ENCODE measurements at regions not wholly inside any gene's neighbourhood (a gene's known extent, or its start where the extent isn't known, plus 50 kb on each side); places are given as distances from the start of the nearest gene placed in this dataset.

DNA sequence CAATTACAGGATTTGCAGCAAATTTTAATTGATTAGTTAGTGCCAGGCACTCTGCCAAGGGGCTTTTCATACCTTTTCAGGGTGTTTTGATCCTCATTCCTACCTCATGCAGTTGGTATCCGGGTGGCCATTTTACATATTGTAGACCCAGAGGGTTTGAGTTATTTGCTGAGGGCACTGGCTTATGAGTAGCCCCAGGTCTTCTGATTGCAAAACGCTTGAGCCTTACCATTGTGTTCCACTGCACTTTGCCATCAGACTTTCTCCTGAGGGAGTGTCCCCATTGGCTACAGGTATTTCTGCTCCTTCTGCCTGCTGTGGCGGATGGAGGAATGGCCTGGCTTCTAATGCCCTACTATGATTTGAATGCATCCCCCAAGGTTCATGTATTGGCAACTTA lies 257.8 kb upstream of the CRY1 start:
- in situ Hi-C loops (cut with MboI; ENCODE audit: low pct_unique_long_range_greater_than_20kb in 2 of 9, low sequenced_read_pairs in 9 of 9, unreplicated experiment in 9 of 9), result no loop called here
- Histone ChIP-seq H3K4me1 (replicated peaks in 1 of 2) (no peaks in the 10 kb centered on the region), H3K4me3 (no peak overlapping the region), H3K27ac (no peak overlapping the region)
- ATAC-seq (replicated peaks in 6 of 8), result no peak
- 68 to 89% (median 83%) methylated on average over 1 to 3 of the region's 3 CpGs; no CpG with 5 or more reads in 4 of the 10 experiments for WGBS, 10 experiments

DNA sequence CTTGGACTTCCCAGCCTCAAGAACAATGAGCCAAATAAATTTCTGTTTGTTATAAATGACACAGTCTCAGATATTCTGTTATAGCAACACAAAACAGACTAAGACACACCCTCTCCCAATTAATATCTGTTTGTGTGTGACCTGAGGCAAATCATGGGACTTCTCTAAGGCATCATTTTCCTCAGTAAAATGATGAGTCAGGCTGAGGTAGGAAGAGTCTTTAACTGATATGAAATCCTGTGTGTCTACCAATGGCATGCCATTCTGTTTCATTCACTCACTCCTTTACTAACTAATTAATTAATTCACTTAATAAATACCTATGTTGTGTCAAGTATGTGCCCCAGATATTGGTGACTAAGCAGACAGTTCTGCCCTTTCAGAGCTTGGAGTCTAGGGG lies 258.4 kb upstream of the CRY1 start:
- peak in 2 of 8 experiments; percentile 28 to 74 for ATAC-seq (replicated peaks in 6 of 8)
- Histone ChIP-seq H3K4me3 (no peak overlapping the region), H3K4me1 (replicated peaks in 1 of 2) (no peaks in the 10 kb centered on the region), H3K27ac (no peak overlapping the region)
- in situ Hi-C loops (cut with MboI; ENCODE audit: low pct_unique_long_range_greater_than_20kb in 2 of 9, low sequenced_read_pairs in 9 of 9, unreplicated experiment in 9 of 9), result no loop called here

DNA sequence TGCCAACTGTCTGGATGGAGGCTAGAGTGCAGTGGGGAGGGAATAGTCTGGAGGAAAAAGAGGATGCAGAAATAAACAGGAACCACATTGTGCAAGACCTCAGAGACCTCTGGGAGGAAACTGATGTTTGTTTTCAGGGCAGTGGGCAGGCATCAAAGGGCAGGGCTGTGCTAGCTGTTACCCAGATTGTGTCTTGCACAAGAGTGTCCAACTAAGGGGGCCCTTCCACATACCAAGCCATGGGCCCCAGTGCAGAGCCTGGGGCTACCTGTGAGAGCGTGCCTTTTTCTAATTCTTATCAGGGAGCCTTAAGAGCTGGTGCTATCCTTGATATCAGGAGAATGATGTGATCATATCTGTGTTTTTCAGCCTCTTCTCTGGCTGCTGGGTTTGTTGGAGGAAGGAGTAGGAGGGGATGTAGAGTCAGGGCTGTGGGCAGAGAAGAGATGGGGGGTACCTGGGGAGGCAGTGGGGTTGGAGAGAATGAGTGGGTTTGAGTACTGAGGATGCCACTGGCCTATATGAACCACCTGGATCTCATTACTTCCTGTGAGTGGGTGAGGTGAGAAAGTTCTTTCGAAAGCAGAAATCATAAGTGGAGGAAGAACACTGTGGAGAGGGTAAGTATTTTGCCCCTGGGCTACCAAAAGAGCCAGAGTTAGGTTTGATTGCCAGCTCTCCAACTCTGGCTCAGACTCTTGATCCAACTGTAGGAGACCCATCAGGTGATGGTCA lies 259.2 kb upstream of the CRY1 start:
- Histone ChIP-seq H3K4me1 (replicated peaks in 1 of 2) (no peaks in the 10 kb centered on the region), H3K4me3 (no peak overlapping the region), H3K27ac (no peak overlapping the region)
- in situ Hi-C loops (cut with MboI; ENCODE audit: low pct_unique_long_range_greater_than_20kb in 2 of 9, low sequenced_read_pairs in 9 of 9, unreplicated experiment in 9 of 9), result no loop called here
- 60 to 100% (median 81%) methylated on average over 1 to 2 of the region's 2 CpGs; no CpG with 5 or more reads in 6 of the 10 experiments for WGBS, 10 experiments
- no peak for ATAC-seq (replicated peaks in 6 of 8)

DNA sequence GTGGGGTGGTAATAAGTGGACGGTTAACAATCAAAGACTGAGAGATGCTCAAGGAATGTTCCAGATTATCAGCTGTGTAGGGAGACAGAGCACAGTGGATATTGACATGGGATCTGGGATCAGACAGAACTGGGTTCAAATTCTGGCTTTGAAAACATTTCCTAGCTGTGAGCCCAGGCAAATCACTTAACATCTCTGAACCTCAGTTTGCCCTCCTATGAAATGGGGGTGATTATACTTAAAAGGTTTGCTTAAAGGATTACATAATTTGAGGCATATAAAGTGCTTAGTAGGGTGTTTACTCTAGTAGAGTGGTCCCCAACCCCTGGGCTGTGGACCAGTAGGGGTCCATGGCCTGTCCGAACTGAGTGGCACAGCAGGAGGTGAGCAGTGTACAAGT lies 260.0 kb upstream of the CRY1 start:
- H3K27ac ChIP-seq, result no peak overlapping the region
- no peaks in the 10 kb centered on the region for H3K4me1 ChIP-seq (replicated peaks in 1 of 2)
- no peak for ATAC-seq (replicated peaks in 6 of 8)
- in situ Hi-C loops (cut with MboI; ENCODE audit: low pct_unique_long_range_greater_than_20kb in 2 of 9, low sequenced_read_pairs in 9 of 9, unreplicated experiment in 9 of 9), result no loop called here
- H3K4me3 ChIP-seq, result no peak overlapping the region
- WGBS, 10 experiments, result 80 to 100% (median 100%) methylated on average over 1 to 2 of the region's 2 CpGs; no CpG with 5 or more reads in 3 of the 10 experiments

DNA sequence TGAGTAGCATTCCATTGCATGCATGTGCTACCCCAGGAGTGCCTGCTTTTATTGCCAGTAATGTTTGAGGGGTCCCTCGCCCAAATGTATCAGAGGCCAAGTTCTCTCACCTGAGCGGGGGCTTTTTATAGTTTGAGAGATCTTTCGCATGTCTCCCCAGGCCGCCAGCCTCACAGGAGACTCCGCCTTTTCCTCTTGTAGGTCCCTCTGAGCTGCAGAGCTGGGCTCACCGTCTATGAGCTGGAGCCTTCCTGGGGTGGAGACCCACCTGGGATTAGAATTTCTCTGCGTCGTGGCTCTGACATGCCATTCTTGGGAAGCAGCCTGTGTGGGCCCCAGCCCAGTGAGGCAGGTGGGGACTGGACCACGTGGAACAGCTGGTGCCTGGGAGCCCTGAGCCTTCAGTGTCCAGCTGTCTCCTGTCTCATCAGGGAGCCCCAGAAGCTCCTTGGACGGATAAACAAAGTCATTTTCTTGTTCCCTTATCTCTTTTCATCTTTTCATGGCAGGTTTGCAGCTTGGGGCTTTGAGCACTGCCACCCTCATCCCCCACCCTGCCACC lies 261.7 kb upstream of the CRY1 start:
- no peak for ATAC-seq (replicated peaks in 6 of 8)
- 8 to 100% (median 69%) methylated on average over 1 to 9 of the region's 10 CpGs; no CpG with 5 or more reads in 3 of the 10 experiments for WGBS, 10 experiments
- in situ Hi-C loops (cut with MboI; ENCODE audit: low pct_unique_long_range_greater_than_20kb in 2 of 9, low sequenced_read_pairs in 9 of 9, unreplicated experiment in 9 of 9), result no loop called here
- no peak overlapping the region for H3K27ac ChIP-seq
- H3K4me1 ChIP-seq (replicated peaks in 1 of 2), result no peaks in the 10 kb centered on the region
- H3K4me3 ChIP-seq, result no peak overlapping the region

DNA sequence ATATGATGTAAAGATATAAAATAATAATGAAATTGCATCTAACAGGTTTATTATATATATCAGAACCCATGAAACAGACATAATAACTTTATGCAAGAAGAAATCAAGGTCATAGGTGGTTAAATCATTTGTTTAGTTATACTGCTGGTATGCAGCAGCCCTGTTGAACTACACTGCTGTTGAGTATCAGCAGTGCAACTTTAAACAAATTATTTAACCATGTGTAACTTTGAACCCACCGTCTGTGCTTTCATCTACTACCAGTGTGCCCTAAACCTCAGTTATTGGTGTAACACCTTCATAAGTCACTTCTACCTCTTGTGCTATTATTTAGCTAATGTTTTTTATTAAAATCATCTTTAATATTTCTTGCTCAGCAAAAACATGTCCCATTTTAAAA lies 262.3 kb upstream of the CRY1 start:
- in situ Hi-C loops (cut with MboI; ENCODE audit: low pct_unique_long_range_greater_than_20kb in 2 of 9, low sequenced_read_pairs in 9 of 9, unreplicated experiment in 9 of 9), result no loop called here
- no peak for ATAC-seq (replicated peaks in 6 of 8)
- H3K4me3 ChIP-seq, result no peak overlapping the region
- WGBS, 10 experiments, result 20 to 83% (median 56%) methylated on average over 1 of the region's 1 CpG; no CpG with 5 or more reads in 3 of the 10 experiments
- no peak overlapping the region for H3K27ac ChIP-seq
- H3K4me1 ChIP-seq (replicated peaks in 1 of 2), result no peaks in the 10 kb centered on the region

DNA sequence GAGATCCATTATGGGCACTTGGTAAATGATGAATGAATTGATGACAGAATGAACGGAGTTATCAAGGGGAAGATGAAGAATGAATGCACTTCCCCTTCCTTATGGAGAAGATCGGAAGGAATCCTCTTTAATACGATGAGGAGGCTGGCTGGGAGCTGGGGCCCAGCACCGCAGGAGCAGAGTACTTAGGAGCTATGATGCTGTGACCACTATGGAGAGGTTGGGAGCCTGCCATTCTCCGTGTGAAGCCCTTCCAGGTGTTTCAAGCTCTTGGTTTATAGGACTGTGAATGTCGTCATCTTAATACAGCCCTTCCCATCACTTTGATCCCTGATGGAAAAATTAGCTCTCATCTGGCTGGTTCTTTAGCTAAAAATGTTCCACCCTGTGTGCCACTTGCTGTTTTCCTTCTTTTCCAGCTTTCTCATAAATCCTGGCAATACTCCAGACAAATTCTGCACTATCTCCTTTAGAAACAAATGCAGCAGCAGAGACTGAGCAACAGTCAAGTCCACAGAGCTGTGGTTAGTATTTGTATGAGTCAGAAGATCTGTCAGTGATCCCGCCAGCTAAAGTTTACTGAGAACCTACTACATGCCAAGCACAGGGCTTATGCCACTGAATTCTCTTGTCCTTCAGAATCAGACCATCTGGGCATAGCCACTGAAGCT lies 263.1 kb upstream of the CRY1 start:
- Histone ChIP-seq H3K4me3 (no peak overlapping the region), H3K27ac (no peak overlapping the region), H3K4me1 (replicated peaks in 1 of 2) (no peaks in the 10 kb centered on the region)
- ATAC-seq (replicated peaks in 6 of 8), result peak in 1 of 8 experiments; percentile 39
- 44 to 94% (median 71%) methylated on average over 2 to 6 of the region's 7 CpGs; no CpG with 5 or more reads in 1 of the 10 experiments for WGBS, 10 experiments
- in situ Hi-C loops (cut with MboI; ENCODE audit: low pct_unique_long_range_greater_than_20kb in 2 of 9, low sequenced_read_pairs in 9 of 9, unreplicated experiment in 9 of 9), result no loop called here

DNA sequence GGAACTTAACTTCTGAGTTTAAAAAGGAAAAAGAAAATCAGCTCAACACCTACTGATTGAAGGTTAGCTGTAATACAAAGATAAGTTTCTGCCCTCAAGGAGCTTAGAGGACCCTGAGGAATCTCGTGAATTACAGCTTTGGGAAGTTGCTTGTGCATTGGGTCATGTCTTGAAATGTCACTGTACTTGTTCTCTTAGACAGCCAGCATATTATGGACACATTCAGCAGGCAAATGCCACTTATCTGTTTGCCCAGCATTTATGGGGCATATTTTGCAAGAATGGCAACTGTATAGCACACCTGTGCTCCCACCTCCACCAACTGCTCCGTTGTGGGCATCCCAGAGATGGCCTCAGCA lies 263.6 kb upstream of the CRY1 start:
- ATAC-seq (replicated peaks in 6 of 8), result no peak
- H3K4me1 ChIP-seq (replicated peaks in 1 of 2), result no peaks in the 10 kb centered on the region
- in situ Hi-C loops (cut with MboI; ENCODE audit: low pct_unique_long_range_greater_than_20kb in 2 of 9, low sequenced_read_pairs in 9 of 9, unreplicated experiment in 9 of 9), result no loop called here
- H3K4me3 ChIP-seq, result no peak overlapping the region
- H3K27ac ChIP-seq, result no peak overlapping the region
- WGBS, 10 experiments, result 39 to 83% (median 61%) methylated on average over 1 to 2 of the region's 2 CpGs; no CpG with 5 or more reads in 5 of the 10 experiments

DNA sequence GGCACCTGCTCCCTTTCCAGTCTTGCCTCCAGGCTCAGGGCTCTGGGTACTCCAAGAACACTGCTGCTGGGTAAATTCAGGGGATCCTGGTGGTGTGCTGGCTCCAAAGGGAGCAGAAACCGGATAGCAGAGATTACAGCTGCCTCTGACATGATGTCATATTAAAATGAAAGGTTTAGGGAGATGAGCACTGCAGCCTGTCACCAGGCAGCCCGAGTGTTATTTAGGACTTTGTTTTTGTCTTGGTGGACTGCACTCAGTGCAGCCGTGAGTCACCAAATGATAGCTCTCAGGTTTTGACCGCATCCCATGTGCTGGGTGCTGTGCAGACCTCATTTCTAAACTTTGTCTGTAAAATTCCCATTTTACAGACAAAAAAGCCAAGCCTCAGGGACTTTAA lies 266.0 kb upstream of the CRY1 start:
- 0 to 86% (median 63%) methylated on average over 1 to 4 of the region's 4 CpGs; no CpG with 5 or more reads in 3 of the 10 experiments for WGBS, 10 experiments
- H3K27ac ChIP-seq, result no peak overlapping the region
- no peaks in the 10 kb centered on the region for H3K4me1 ChIP-seq (replicated peaks in 1 of 2)
- peak in 3 of 8 experiments; percentile 79 to 97 (median 94) for ATAC-seq (replicated peaks in 6 of 8)
- no peak overlapping the region for H3K4me3 ChIP-seq
- in situ Hi-C loops (cut with MboI; ENCODE audit: low pct_unique_long_range_greater_than_20kb in 2 of 9, low sequenced_read_pairs in 9 of 9, unreplicated experiment in 9 of 9), result no loop called here

DNA sequence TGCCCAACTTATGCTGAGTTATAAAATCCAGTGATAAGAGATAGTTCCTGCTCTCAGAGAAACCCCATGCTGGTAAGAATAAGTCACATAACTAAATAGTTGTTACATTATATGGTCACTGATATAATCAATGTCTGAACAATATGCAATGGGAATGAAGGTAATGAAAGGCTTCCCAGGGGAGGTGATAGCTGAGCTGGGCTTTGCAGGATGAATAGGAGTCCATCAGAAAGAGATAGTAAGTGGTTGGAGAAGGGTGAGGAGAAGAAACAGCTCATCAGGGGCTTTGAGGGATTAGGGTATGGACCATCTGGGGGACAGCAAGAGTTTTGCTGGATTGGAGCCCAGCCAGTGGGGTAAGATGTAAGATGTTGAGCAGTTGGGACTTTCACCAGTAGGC lies 266.7 kb upstream of the CRY1 start:
- H3K27ac ChIP-seq, result no peak overlapping the region
- no peak for ATAC-seq (replicated peaks in 6 of 8)
- in situ Hi-C loops (cut with MboI; ENCODE audit: low pct_unique_long_range_greater_than_20kb in 2 of 9, low sequenced_read_pairs in 9 of 9, unreplicated experiment in 9 of 9), result no loop called here
- no peaks in the 10 kb centered on the region for H3K4me1 ChIP-seq (replicated peaks in 1 of 2)
- no peak overlapping the region for H3K4me3 ChIP-seq

DNA sequence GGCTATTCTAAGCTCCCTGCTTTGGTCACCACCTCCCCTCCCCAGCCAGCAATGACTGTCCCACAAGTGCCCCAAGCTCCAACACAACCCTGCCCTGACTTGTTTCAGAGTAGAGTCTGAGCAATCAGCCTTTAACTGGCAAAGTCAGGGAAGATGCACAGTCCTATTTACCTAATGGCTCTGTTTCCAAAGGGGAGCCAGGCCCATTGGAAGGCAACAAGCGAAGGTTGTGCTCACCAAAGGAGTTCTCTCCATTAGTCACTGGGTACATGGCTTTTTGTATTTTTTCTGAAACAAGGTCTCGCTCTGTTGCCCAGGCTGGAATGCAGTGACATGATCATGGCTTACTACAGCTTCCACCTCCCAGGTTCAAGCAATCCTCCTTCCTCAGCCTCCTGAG lies 267.1 kb upstream of the CRY1 start:
- Histone ChIP-seq H3K27ac (no peak overlapping the region), H3K4me1 (replicated peaks in 1 of 2) (no peaks in the 10 kb centered on the region), H3K4me3 (no peak overlapping the region)
- ATAC-seq (replicated peaks in 6 of 8), result no peak
- WGBS, 10 experiments, result 0 to 100% (median 71%) methylated on average over 1 of the region's 2 CpGs; no CpG with 5 or more reads in 6 of the 10 experiments
- in situ Hi-C loops (cut with MboI; ENCODE audit: low pct_unique_long_range_greater_than_20kb in 2 of 9, low sequenced_read_pairs in 9 of 9, unreplicated experiment in 9 of 9), result no loop called here

DNA sequence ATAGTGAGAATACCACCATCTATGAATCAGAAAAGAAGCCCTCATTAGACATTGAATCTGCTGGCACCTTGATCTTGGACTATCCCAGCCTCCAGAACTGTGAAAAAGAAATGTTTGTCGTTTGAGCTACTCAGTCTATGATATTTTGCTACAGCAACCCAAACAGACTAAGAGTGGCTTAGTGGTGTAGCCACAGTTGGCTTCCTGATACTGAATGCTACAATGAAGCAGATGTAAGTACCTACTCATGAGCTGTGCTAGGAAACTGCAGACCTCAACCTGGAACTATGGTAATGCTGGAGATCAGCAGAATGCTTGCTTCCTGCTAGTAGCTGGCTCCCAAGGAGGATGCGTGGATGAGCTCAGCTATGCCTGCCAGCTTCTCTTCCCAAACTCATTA lies 268.6 kb upstream of the CRY1 start:
- Histone ChIP-seq H3K4me3 (no peak overlapping the region), H3K27ac (no peak overlapping the region), H3K4me1 (replicated peaks in 1 of 2) (no peaks in the 10 kb centered on the region)
- ATAC-seq (replicated peaks in 6 of 8), result peak in 1 of 8 experiments; percentile 35
- in situ Hi-C loops (cut with MboI; ENCODE audit: low pct_unique_long_range_greater_than_20kb in 2 of 9, low sequenced_read_pairs in 9 of 9, unreplicated experiment in 9 of 9), result no loop called here
- WGBS, 10 experiments, result 75 to 100% (median 82%) methylated on average over 1 to 2 of the region's 2 CpGs; no CpG with 5 or more reads in 6 of the 10 experiments

DNA sequence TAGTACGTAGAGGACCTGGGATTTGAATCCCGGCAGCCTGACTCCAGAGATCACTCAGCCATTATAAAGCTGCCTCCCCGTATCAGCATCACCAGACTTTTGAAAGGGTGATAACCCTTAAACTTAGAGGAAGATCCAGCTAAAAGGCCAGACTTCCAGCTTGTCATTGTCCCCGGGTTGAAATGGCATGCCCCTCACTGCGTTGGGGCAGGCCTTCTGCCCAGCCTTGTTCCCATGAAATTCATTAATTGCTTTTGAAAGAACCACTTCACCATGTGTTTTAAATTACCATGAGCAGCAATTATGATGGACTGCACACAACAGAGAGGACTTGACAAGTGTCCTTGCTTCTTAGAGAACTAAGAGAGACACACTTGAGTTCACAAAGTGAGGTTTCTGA lies 269.6 kb upstream of the CRY1 start:
- ATAC-seq (replicated peaks in 6 of 8), result no peak
- Histone ChIP-seq H3K4me1 (replicated peaks in 1 of 2) (no peaks in the 10 kb centered on the region), H3K27ac (no peak overlapping the region), H3K4me3 (no peak overlapping the region)
- in situ Hi-C loops (cut with MboI; ENCODE audit: low pct_unique_long_range_greater_than_20kb in 2 of 9, low sequenced_read_pairs in 9 of 9, unreplicated experiment in 9 of 9), result no loop called here
- 14 to 80% (median 60%) methylated on average over 1 to 5 of the region's 5 CpGs; no CpG with 5 or more reads in 1 of the 10 experiments for WGBS, 10 experiments
